ENCODE measurements at regions not wholly inside any gene's neighbourhood (a gene's known extent, or its start where the extent isn't known, plus 50 kb on each side); places are given as distances from the start of the nearest gene placed in this dataset.

GRCh38 chr1:232346844-232347243 is 283.1 kb downstream of the SIPA1L2 start:
- TF ChIP-seq CTCF (IDR thresholded peaks at IDR 0.05) (no peak), POLR2A (IDR thresholded peaks at IDR 0.05) (no peak), POLR2AphosphoS5 (IDR thresholded peaks at IDR 0.05) (no peak)
